GOT3 (cell line): ENCODE measurements at regions not wholly inside any gene's neighbourhood (a gene's known extent, or its start where the extent isn't known, plus 50 kb on each side); places are given as distances from the start of the nearest gene placed in this dataset.

Experiments used
- DNase-seq: peaks from one replicate; lab custom pipeline; 2025; ENCODE audit warnings: mixed read lengths; lab: John Stamatoyannopoulos, UW

DNA sequence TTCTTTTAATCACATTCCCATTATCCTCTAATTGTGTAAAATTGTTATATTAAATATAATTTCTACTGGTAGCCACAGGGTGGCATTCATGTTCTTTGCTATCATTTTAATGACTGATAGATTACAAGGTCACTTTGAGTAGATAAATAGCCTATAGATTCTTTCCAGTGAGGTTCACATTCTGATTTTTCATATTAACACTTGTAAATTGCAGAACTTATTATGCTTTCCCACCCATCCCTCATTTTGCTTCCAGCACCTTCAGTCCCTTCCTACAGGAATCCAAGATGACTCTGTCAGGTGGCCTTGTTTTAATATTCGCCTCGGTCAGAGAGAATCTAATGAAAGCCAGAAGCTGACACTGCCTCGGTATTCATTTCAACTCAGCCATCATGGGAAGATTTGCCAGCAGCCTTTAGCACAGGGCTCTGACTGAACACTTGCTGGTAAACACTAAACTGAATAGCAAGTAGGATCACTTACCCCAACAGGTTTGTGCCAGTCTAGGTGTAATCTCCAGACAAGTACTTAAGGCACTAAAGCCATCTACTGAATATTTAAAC lies 101.2 kb upstream of the FSHR start:
- DNase-seq: no peak

GRCh38 chr2:49254401-49254800 lies 100.1 kb upstream of the FSHR start:
- DNase-seq: no peak

- DNase-seq: no peak
These were observed 97.5 kb upstream of the FSHR start for GRCh38 chr2:49251766-49252165.

- no peak for DNase-seq
These were observed 96.9 kb upstream of the FSHR start for GRCh38 chr2:49251251-49251650.

GRCh38 chr2:49248506-49248905 lies 94.2 kb upstream of the FSHR start:
- DNase-seq: peak; percentile 28

GRCh38 chr2:49241991-49242390 lies 87.7 kb upstream of the FSHR start:
- no peak for DNase-seq

GRCh38 chr2:49241501-49241900 lies 87.2 kb upstream of the FSHR start:
- DNase-seq: no peak

- DNase-seq: no peak
These were observed 86.3 kb upstream of the FSHR start for GRCh38 chr2:49240608-49241007.

DNA sequence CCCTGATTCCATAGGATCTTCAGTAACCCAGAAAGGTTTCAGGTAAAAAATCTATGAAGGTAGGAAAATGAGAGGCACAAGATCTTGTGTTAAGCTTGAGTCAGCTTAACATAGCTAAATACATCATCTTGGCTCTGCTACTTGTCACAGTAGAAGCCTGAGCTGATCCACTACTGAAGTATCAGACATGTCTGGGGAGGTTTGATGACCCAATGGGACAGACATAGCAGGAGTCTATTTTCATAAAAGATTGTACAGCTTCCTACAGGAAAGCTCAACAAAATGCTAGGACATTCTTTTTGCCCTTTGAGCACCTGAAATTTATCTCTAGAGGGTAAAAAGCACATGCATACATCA lies 84.3 kb upstream of the FSHR start:
- DNase-seq: no peak

DNA sequence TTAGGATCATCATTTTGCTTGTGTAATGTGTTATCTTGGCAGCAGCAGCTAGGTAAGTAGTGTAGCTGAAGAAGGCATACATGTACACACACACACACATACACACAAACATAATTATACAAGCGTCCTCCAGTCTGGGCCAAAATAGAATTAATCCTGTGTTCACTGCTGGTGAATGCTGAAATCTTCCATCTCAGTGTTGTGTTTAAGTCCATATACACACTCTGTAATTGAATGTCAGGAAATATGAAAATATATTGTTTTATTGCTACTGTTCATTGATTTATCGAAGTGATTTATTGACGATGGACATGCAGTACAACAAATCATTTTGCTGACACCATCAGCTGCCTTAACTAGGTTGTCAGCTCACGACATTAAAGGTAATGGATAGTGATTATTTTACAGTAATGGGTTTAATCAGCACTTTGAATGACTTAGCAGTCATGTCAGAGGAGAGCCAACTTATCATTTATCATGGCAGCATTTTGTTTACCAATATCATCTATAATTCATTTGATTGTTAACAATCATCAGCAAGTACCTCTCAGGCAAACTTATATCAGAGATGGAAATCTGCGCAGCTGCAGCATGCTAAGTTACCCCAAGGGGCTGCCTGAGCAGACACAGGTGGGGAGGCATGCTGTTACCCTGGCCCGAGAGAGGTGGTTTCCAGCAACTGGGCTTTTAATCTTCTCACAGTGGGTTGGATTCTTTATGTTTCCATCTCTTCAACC lies 83.7 kb upstream of the FSHR start:
- DNase-seq: no peak

- DNase-seq: no peak
These were observed 82.0 kb upstream of the FSHR start for GRCh38 chr2:49236316-49236715.

GRCh38 chr2:49226360-49226759 lies 72.0 kb upstream of the FSHR start:
- no peak for DNase-seq

- no peak for DNase-seq
These were observed 70.8 kb upstream of the FSHR start for GRCh38 chr2:49225126-49225525.

DNA sequence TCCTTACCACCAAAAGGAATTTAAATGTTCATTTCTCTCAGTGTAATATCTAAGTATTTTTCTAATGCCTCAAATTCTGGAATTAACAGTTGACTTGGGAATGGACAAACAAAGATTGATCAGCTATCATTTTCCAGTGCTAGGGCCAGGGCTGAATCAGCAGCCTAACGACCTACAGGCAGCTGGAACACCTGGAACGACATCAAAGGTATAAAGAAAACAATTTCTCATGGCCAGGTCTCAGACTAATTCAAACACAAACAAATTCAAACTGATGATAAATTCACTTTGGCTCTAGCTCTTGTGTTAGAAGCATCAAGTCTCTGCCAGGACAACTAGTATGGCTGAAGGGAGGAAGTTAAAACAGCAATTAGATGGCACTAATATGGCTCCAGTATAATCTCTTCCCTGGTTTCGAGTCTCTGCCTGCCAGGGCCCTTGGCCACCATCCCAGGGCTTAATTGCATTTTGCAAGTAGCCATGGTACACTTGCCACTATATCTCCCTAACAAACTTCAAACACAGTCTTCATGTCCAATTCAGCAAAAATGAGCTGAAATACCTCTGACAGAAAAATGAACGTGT lies 70.2 kb upstream of the FSHR start:
- DNase-seq: no peak

DNA sequence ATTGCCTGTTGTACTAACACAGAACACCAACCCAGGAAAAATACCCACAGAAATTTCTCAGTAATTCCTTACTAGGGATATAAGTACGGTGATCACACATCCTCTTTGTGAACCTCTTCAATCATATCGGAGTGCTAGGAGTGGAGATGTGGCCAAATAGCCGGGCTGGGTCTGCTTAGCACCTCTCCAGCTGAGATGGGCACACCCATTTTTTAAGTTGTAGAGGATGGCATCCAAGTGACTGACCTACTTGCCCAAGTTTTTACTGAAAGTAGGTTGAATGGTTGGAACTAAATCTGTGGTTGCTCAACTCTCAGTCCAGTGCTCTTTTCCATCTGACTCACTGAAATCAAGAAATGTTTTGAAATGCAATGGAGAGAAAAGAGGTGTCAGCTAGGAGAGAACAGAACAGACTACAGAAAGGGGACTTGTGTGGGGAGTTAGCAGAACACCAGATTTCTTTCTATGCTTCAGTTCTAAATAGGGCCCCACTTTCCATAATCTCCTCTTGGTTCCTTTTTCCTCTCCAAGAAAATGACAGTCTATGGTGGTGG lies 68.7 kb upstream of the FSHR start:
- no peak for DNase-seq

- DNase-seq: no peak
These were observed 65.4 kb upstream of the FSHR start for GRCh38 chr2:49219741-49220140.

- no peak for DNase-seq
These were observed 55.9 kb upstream of the FSHR start for GRCh38 chr2:49210191-49210590.

DNA sequence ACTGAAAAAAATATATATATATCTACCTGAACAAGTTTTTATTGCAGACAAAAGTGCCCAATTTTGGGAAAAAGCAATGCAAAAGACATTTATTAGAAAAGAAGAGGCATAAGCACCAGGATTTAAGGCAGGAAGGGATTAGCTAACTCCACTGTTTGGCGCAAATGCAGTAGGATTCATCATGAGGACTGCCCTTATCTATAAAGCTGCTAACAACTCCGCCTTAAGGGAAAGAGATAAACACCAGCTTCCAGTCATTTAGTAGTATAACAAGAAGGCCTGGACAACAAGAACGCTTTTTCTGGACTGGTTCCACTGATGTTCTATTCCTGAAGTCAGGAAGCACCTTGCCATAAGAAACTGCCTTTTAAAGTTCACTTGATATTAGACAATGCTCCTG lies 52.9 kb upstream of the FSHR start:
- no peak for DNase-seq
